OCI-LY7 (cell line): ENCODE measurements at regions not wholly inside any gene's neighbourhood (a gene's known extent, or its start where the extent isn't known, plus 50 kb on each side); places are given as distances from the start of the nearest gene placed in this dataset.

ENCODE experiments used
- EZH2phosphoT487 ChIP-seq: fragments of 200-600 bp; sonication (generic); IDR thresholded peaks from 2 replicates; pipeline ENCODE4 v1.6.1; 2018; ENCODE audit warnings: low read depth, borderline replicate concordance, mild to moderate bottlenecking, mixed run types, antibody characterized with exemption, low read length, moderate library complexity, mixed read lengths
- TF ChIP-seq, protein P1 (sequence below): fragments of 200-600 bp; sonication (generic); conservative IDR thresholded peaks from 2 replicates; pipeline ENCODE4 v1.5.1; 2014; ENCODE audit warnings: mild to moderate bottlenecking, antibody characterized with exemption, low read length, moderate library complexity, mixed read lengths

DNA sequence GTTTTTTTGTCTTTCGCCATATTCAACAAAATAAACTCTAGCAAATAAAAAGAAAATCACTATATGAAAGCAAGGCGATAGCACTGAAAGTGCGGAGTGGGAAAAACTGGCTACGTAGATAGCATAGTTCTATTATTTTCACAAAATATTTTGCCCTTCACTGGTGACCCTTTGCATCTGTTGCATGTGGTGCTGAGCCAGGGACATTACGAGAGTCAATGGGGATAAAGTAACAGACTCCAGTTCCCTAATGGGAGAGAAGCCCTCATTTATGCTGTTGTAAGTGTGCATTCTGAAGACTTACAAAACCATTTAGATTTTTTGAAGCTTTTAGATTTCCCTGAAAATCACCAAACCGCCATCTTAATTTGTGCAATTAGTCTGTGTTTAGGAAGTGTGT is 501.6 kb downstream of the PPARGC1A start:
- TF ChIP-seq EZH2phosphoT487, result no peak
- TF ChIP-seq, protein P1, sequence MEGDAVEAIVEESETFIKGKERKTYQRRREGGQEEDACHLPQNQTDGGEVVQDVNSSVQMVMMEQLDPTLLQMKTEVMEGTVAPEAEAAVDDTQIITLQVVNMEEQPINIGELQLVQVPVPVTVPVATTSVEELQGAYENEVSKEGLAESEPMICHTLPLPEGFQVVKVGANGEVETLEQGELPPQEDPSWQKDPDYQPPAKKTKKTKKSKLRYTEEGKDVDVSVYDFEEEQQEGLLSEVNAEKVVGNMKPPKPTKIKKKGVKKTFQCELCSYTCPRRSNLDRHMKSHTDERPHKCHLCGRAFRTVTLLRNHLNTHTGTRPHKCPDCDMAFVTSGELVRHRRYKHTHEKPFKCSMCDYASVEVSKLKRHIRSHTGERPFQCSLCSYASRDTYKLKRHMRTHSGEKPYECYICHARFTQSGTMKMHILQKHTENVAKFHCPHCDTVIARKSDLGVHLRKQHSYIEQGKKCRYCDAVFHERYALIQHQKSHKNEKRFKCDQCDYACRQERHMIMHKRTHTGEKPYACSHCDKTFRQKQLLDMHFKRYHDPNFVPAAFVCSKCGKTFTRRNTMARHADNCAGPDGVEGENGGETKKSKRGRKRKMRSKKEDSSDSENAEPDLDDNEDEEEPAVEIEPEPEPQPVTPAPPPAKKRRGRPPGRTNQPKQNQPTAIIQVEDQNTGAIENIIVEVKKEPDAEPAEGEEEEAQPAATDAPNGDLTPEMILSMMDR, result no peak
